Astrocyte of the cerebellum (primary cell): ENCODE measurements at regions not wholly inside any gene's neighbourhood (a gene's known extent, or its start where the extent isn't known, plus 50 kb on each side); places are given as distances from the start of the nearest gene placed in this dataset.
"Not testable (repeated sequence)": the region's sequence is repeated elsewhere in the genome, so short reads cannot be mapped to it uniquely, and the experiment has no call there.

Experiments
- DNase-seq: peaks from one replicate; pipeline ENCODE4 v3.0.0-alpha.2; 2011; ENCODE audit warnings: low read depth
- H3K4me3 ChIP-seq: 2 replicates; pipeline ENCODE4 v1.5.1; 2011; ENCODE audit warnings: mild to moderate bottlenecking, low read depth, low read length, moderate library complexity
- in situ Hi-C: cut with HindIII; loops from 2 replicates; pipeline ENCODE4 v1.10.0; 2017; ENCODE audit warnings: low sequenced_read_pairs
- TF ChIP-seq, protein P1 (sequence below): IDR thresholded peaks from 2 replicates; pipeline ENCODE4 v1.5.1; 2012; ENCODE audit warnings: low read length, low read depth, moderate library complexity, mild to moderate bottlenecking; ENCODE audit errors: missing control alignments

- in situ Hi-C loops: no loop called here
- TF ChIP-seq, protein P1, sequence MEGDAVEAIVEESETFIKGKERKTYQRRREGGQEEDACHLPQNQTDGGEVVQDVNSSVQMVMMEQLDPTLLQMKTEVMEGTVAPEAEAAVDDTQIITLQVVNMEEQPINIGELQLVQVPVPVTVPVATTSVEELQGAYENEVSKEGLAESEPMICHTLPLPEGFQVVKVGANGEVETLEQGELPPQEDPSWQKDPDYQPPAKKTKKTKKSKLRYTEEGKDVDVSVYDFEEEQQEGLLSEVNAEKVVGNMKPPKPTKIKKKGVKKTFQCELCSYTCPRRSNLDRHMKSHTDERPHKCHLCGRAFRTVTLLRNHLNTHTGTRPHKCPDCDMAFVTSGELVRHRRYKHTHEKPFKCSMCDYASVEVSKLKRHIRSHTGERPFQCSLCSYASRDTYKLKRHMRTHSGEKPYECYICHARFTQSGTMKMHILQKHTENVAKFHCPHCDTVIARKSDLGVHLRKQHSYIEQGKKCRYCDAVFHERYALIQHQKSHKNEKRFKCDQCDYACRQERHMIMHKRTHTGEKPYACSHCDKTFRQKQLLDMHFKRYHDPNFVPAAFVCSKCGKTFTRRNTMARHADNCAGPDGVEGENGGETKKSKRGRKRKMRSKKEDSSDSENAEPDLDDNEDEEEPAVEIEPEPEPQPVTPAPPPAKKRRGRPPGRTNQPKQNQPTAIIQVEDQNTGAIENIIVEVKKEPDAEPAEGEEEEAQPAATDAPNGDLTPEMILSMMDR: no peak
- no peak for DNase-seq
- no peak overlapping the region for H3K4me3 ChIP-seq
These were observed 255.7 kb downstream of the ADGRD1 start for GRCh38 chr12:131209082-131210070.

DNA sequence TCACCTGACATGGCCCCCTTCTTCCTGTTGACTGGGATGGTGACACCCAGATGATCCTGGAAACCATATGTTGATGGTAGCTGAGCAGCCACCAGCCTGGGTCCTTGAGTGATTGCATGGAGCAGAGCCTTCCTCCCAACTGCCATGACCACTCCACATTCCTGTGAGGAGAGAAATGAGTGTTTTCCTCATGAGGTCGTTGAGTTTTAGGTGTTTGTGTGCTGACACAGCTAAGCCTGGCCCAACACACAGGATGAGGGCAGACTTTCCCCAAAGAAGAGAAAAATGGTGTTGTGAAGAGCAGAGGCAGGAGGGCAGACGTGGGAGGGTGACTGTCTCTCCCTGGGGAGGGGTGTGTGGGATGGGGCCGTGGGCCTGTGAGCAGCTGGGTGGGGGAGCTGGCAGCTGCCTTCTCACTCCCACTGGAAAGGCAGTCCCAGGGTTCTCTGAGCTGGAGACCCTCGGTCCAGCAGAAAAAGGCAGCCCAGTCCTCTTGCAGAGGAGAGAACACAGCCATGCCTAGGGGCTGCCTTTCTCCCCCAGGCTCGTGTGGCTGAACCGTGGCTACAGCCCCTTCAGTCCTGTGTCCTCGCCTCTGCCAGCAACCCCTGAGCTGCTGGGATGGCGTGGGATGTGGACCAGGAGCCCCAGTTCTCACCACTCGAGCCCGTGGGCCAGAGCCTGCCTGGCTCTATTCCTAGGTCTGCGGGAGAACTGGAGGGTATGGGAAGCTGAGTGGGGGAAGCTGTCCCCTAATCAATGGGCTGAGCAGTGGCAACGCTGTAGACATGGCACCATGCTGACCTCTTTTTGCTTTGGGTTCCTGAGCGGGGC lies 257.0 kb downstream of the ADGRD1 start:
- H3K4me3 ChIP-seq: no peak overlapping the region
- no peak for DNase-seq
- in situ Hi-C loops: no loop called here

DNA sequence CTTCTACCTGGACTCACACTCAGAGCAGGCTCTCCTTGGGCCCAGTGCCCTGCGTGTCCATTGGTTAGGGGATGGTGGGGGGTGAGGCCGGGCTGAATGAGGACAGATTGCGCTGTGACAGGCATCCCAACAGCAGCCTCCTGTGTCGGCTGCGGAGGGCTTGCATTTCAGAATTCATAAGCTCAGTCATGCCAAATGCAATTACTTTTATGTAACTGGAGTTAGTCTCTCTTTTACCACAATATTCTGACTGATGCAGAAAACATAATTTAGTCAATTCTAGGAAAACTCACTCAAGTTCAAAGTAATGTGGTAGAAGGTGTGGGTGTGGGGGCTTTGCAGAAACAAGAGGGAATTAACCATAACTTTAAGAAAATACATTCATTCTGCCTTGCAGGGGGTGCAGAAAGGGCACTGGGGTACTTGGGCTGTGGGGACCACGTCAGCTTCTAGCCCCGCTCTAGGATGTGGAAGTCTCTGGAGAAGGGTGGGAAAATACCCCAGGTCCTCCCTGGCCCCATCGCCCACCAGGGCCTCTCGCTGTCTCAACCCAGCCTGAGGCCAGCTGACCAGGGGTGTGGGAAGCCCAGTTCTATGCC lies 257.7 kb downstream of the ADGRD1 start:
- TF ChIP-seq, protein P1: no peak
- no peak for DNase-seq
- H3K4me3 ChIP-seq: no peak overlapping the region
- in situ Hi-C loops: no loop called here

More for the DNA sequence above, 257.0 kb downstream of the ADGRD1 start:
- TF ChIP-seq, protein P1: no peak

GRCh38 chr12:131213896-131214442 lies 260.3 kb downstream of the ADGRD1 start:
- TF ChIP-seq, protein P1: no peak
- in situ Hi-C loops: no loop called here
- no peak for DNase-seq
- H3K4me3 ChIP-seq: no peak overlapping the region

GRCh38 chr12:131214936-131215335 lies 261.2 kb downstream of the ADGRD1 start:
- DNase-seq, in situ Hi-C loops, H3K4me3 ChIP-seq: not testable (repeated sequence)

- in situ Hi-C loops, DNase-seq, H3K4me3 ChIP-seq: not testable (repeated sequence)
These were observed 262.9 kb downstream of the ADGRD1 start for GRCh38 chr12:131216587-131216986.

GRCh38 chr12:131217024-131217586 lies 263.4 kb downstream of the ADGRD1 start:
- DNase-seq: no peak
- in situ Hi-C loops: no loop called here
- no peak overlapping the region for H3K4me3 ChIP-seq

More at GRCh38 chr12:131217024-131217586, 263.4 kb downstream of the ADGRD1 start:
- TF ChIP-seq, protein P1: no peak
